ENCODE measurements at regions not wholly inside any gene's neighbourhood (a gene's known extent, or its start where the extent isn't known, plus 50 kb on each side); places are given as distances from the start of the nearest gene placed in this dataset.

- TF ChIP-seq POLR2A (IDR thresholded peaks at IDR 0.05) (no peak), CTCF (IDR thresholded peaks at IDR 0.05 in 8 of 11, conservative IDR thresholded peaks at IDR 0.05 in 3 of 11) (no peak)
Observed at GRCh38 chr16:59391617-59392364, 657.7 kb upstream of the GOT2 start.
